ENCODE measurements at regions not wholly inside any gene's neighbourhood (a gene's known extent, or its start where the extent isn't known, plus 50 kb on each side); places are given as distances from the start of the nearest gene placed in this dataset.

GRCh38 chr3:117059067-117059955, 349.7 kb downstream of the TUSC7 start (continued):
- TF ChIP-seq CHD7 (IDR thresholded peaks at IDR 0.05; ENCODE audit: insufficient replicate concordance, low read length) (peak; percentile 60), HDAC2 (IDR thresholded peaks at IDR 0.05; ENCODE audit: borderline replicate concordance in 1 of 2, low read depth in 2 of 2, low read length in 2 of 2) (no peak), PHF8 (conservative IDR thresholded peaks at IDR 0.05; ENCODE audit: low read depth, low read length) (no peak), GTF2F1 (IDR thresholded peaks at IDR 0.05; ENCODE audit: borderline replicate concordance, low read depth, low read length) (no peak)
